PC-3 (cell line): ENCODE measurements at regions not wholly inside any gene's neighbourhood (a gene's known extent, or its start where the extent isn't known, plus 50 kb on each side); places are given as distances from the start of the nearest gene placed in this dataset.

ENCODE experiments used
- ATAC-seq: fragments of 200-7000 bp; cut with Tn5 transposase; 2 replicates; pipeline ENCODE4 v1.9.1; 2020; ENCODE audit warnings: mild to moderate bottlenecking, moderate library complexity
- BruUV-seq: library from RNA; stranded (reverse); fragments of 400-500 nt; replicated peaks from 2 replicates; lab custom pipeline; 2021; lab: Mats Ljungman, UMichigan
- CTCF ChIA-PET: fragments of 300-600 bp; sonication (Branson Sonifier 250); formaldehyde crosslinking; loops from one replicate; lab custom pipeline; 2022; ENCODE audit warnings: antibody characterized with exemption; lab: Charles Lee
- POLR2A ChIA-PET: fragments of 300-600 bp; sonication (Branson Sonifier 250); formaldehyde crosslinking; loops from one replicate; lab custom pipeline; 2022; ENCODE audit warnings: antibody characterized with exemption; ENCODE audit not compliant: unreplicated experiment; lab: Charles Lee
- DNase-seq: peaks from one replicate; pipeline ENCODE4 v3.0.0-alpha.2; 2015
- H2AFZ ChIP-seq: fragments of 300-600 bp; sonication (generic); 2 replicates; pipeline ENCODE4 v1.6.0; 2016; ENCODE audit warnings: antibody characterized with exemption, low read length
- H3F3A ChIP-seq: fragments of 300-600 bp; sonication (generic); one replicate; pipeline ENCODE4 v1.6.0; 2017; ENCODE audit warnings: antibody characterized with exemption, low read length, control low read depth, mild to moderate bottlenecking; ENCODE audit not compliant: unreplicated experiment
- H3K27ac ChIP-seq: fragments of 300-600 bp; sonication (generic); 2 replicates; pipeline ENCODE4 v1.5.1; 2016; ENCODE audit warnings: mild to moderate bottlenecking, low read length
- H3K27me3 ChIP-seq: fragments of 300-600 bp; sonication (generic); 2 replicates; pipeline ENCODE4 v1.6.1; 2016; ENCODE audit warnings: low read length, mixed read lengths
- H3K36me3 ChIP-seq: fragments of 300-600 bp; sonication (generic); 2 replicates; pipeline ENCODE4 v1.6.1; 2016; ENCODE audit warnings: low read depth, mixed run types, low read length, mixed read lengths
- H3K4me1 ChIP-seq: fragments of 300-600 bp; sonication (generic); 2 replicates; pipeline ENCODE4 v1.5.1; 2016; ENCODE audit warnings: low read length; ENCODE audit not compliant: insufficient read depth
- H3K4me2 ChIP-seq: fragments of 300-600 bp; sonication (generic); 2 replicates; pipeline ENCODE4 v1.6.0; 2016; ENCODE audit warnings: low read length
- H3K4me3 ChIP-seq: fragments of 300-600 bp; sonication (generic); 2 replicates; pipeline ENCODE4 v1.5.1; 2016; ENCODE audit warnings: mild to moderate bottlenecking, low read length, mixed read lengths
- H3K79me2 ChIP-seq: fragments of 300-600 bp; sonication (generic); 2 replicates; pipeline ENCODE4 v1.6.1; 2017; ENCODE audit warnings: low read length, mixed read lengths
- H3K9ac ChIP-seq: fragments of 300-600 bp; sonication (generic); 2 replicates; pipeline ENCODE4 v1.6.0; 2016; ENCODE audit warnings: mild to moderate bottlenecking, low read length
- H3K9me2 ChIP-seq: fragments of 300-600 bp; sonication (generic); replicated peaks from 2 replicates; pipeline ENCODE4 v1.6.1; 2016; ENCODE audit warnings: mixed run types, low read length, mixed read lengths
- H3K9me3 ChIP-seq: fragments of 300-600 bp; sonication (generic); 2 replicates; pipeline ENCODE4 v1.6.1; 2016; ENCODE audit warnings: low read length, mixed read lengths
- H4K20me1 ChIP-seq: fragments of 300-600 bp; sonication (generic); 2 replicates; pipeline ENCODE4 v1.6.1; 2016; ENCODE audit warnings: low read length, mixed read lengths
- CTCF ChIP-seq: fragments of 300-600 bp; sonication (generic); conservative IDR thresholded peaks from 2 replicates; pipeline ENCODE4 v1.5.1; 2017; ENCODE audit warnings: antibody characterized with exemption, low read depth, mild to moderate bottlenecking, low read length
- EZH2 ChIP-seq: fragments of 300-600 bp; sonication (generic); IDR thresholded peaks from one replicate; pipeline ENCODE4 v1.6.1; 2017; ENCODE audit warnings: antibody characterized with exemption, mild to moderate bottlenecking, low read length; ENCODE audit not compliant: unreplicated experiment
- EZH2phosphoT487 ChIP-seq: fragments of 300-600 bp; sonication (generic); IDR thresholded peaks from 2 replicates; pipeline ENCODE4 v1.6.1; 2018; ENCODE audit warnings: mild to moderate bottlenecking, antibody characterized with exemption, low read length, borderline replicate concordance
- intact Hi-C: fragments of 100-400 bp; cut with micrococcal nuclease; formaldehyde crosslinking; loops from 2 replicates; pipeline ENCODE4 v1.9.0; 2023

- ChIA-PET CTCF (no interaction called here), POLR2A (no interaction called here)
- Histone ChIP-seq H3K9ac (no peak overlapping the region), H3K9me3 (no peaks in the 10 kb centered on the region), H3K36me3 (no peaks in the 10 kb centered on the region), H3K27ac (no peak overlapping the region), H3K27me3 (no peaks in the 10 kb centered on the region), H3K4me2 (no peak overlapping the region), H4K20me1 (no peaks in the 10 kb centered on the region), H3F3A (no peaks in the 10 kb centered on the region), H3K9me2 (no peaks in the 10 kb centered on the region), H3K79me2 (no peaks in the 10 kb centered on the region), H3K4me1 (peaks cover 10% of the 10 kb centered on the region), H3K4me3 (no peak overlapping the region), H2AFZ (no peak overlapping the region)
- TF ChIP-seq CTCF = no peak
- TF ChIP-seq EZH2 = no peak
- TF ChIP-seq EZH2phosphoT487 = no peak
- BruUV-seq = no TSS peak
- ATAC-seq (no peak), DNase-seq (no peak)
- intact Hi-C loops = no loop called here
Observed at GRCh38 chr14:101460986-101461750, 100.1 kb upstream of the DIO3 start.

- CTCF ChIA-PET = no interaction called here
- ATAC-seq = no peak
Observed at GRCh38 chr14:101461891-101462290, 99.4 kb upstream of the DIO3 start.

More at GRCh38 chr14:101461891-101462290, 99.4 kb upstream of the DIO3 start:
- H2AFZ ChIP-seq = no peak overlapping the region
- no peak for DNase-seq
- H3K4me3 ChIP-seq = no peak overlapping the region
- no peaks in the 10 kb centered on the region for H3K79me2 ChIP-seq
- H3K4me2 ChIP-seq = no peak overlapping the region
- no TSS peak for BruUV-seq
- no peak for TF ChIP-seq CTCF
- no peak for TF ChIP-seq EZH2phosphoT487
- TF ChIP-seq EZH2 = no peak
- no peaks in the 10 kb centered on the region for H3K27me3 ChIP-seq
- no peak overlapping the region for H3K9ac ChIP-seq
- no peak overlapping the region for H3K27ac ChIP-seq
- H3K9me3 ChIP-seq = no peaks in the 10 kb centered on the region
- H3F3A ChIP-seq = no peaks in the 10 kb centered on the region
- H3K4me1 ChIP-seq = peaks cover 10% of the 10 kb centered on the region
- no peaks in the 10 kb centered on the region for H3K36me3 ChIP-seq
- no peaks in the 10 kb centered on the region for H3K9me2 ChIP-seq
- H4K20me1 ChIP-seq = no peaks in the 10 kb centered on the region
- intact Hi-C loops = no loop called here
- POLR2A ChIA-PET = no interaction called here
